ENCODE measurements at regions not wholly inside any gene's neighbourhood (a gene's known extent, or its start where the extent isn't known, plus 50 kb on each side); places are given as distances from the start of the nearest gene placed in this dataset.

DNA sequence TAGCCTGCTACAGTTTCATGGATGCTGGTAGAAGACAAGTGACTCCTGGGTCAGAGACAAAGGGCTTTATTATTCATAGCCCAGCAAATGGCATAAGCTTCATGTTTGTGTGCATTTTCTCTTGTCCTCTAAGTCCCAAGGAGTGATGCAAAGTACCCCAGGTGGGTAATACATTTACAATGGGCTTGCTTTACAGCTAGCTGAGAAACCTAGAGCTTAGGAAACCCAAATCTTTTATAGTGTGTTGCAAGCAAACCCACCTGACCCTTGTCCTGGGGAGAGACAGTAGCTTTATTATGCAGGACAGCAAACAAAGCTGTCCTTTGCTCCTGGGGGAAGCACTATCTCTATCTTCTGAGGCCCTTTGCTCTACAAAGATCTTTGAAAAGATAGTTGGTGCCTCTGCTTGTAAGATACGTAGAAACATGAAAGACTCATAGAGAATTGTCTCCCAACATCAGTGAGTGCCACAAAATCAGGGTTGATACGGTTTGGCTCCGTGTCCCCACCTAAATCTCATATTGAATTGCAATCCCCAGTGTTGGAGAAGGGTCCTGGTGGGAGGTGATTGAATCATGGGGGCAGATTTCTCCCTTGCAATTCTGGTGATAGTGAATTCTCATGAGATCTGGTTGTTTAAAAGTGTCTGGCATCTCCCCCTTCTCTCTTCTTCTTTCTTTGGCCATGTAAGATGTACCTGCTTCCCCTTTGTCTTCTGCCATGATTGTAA, 315.8 kb upstream of the USP24 start:
- TF ChIP-seq ZC3H11A (IDR thresholded peaks at IDR 0.05) (no peak), MAX (IDR thresholded peaks at IDR 0.05) (no peak), HOXA7 (CRISPR knock-in tag; IDR thresholded peaks at IDR 0.05) (no peak)
- ChIA-PET POLR2A (no interaction called here), CTCF (no interaction called here)
- FAIRE-seq, result no peak
- H3K4me2 ChIP-seq, result no peak overlapping the region
- 89% methylated on average over 3 of the region's 3 CpGs for WGBS (ENCODE audit: missing lambda C conversion rate)
- no peak overlapping the region for H3K4me3 ChIP-seq
- DNase-seq (ENCODE audit: low read depth in 1 of 2, low spot score in 1 of 2), result no peak
- no peak for ATAC-seq
- 0 out of 3 replicates have a peak, but pooled peaks cover 8% of the 10 kb centered on the region for H3K4me1 ChIP-seq
- no peaks in the 10 kb centered on the region for H3K9me3 ChIP-seq
- no peak overlapping the region for H3K27ac ChIP-seq

- 90% methylated on average over 4 of the region's 4 CpGs for WGBS (ENCODE audit: missing lambda C conversion rate)
- ATAC-seq (no peak), FAIRE-seq (no peak), DNase-seq (ENCODE audit: low read depth in 1 of 2, low spot score in 1 of 2) (no peak)
- POLR2A ChIA-PET, result no interaction called here
- TF ChIP-seq PHF8 (IDR thresholded peaks at IDR 0.05; ENCODE audit: borderline replicate concordance, low read depth), result no peak
- no peak for TF ChIP-seq NR3C1 (IDR thresholded peaks at IDR 0.05)
- TF ChIP-seq HOXB13 (CRISPR knock-in tag; IDR thresholded peaks at IDR 0.05; ENCODE audit: low read depth), result no peak
- no peak for TF ChIP-seq RNF2 (IDR thresholded peaks at IDR 0.05; ENCODE audit: borderline replicate concordance, low read depth)
- no peak for TF ChIP-seq NFE2L2 (conservative IDR thresholded peaks at IDR 0.05; ENCODE audit: low read length)
- no peak for TF ChIP-seq RFX5 (IDR thresholded peaks at IDR 0.05)
- no peak for TF ChIP-seq ZC3H11A (IDR thresholded peaks at IDR 0.05)
- no peak for TF ChIP-seq REST (IDR thresholded peaks at IDR 0.05)
- H3K27ac ChIP-seq, result no peak overlapping the region
- H3K4me3 ChIP-seq, result no peak overlapping the region
- no peaks in the 10 kb centered on the region for H3K9me3 ChIP-seq
- H3K4me1 ChIP-seq, result 0 out of 3 replicates have a peak, but pooled peaks cover 4% of the 10 kb centered on the region
- H3K4me2 ChIP-seq, result no peak overlapping the region
- CTCF ChIA-PET, result no interaction called here
Observed at GRCh38 chr1:55529017-55529416, 313.9 kb upstream of the USP24 start.

DNA sequence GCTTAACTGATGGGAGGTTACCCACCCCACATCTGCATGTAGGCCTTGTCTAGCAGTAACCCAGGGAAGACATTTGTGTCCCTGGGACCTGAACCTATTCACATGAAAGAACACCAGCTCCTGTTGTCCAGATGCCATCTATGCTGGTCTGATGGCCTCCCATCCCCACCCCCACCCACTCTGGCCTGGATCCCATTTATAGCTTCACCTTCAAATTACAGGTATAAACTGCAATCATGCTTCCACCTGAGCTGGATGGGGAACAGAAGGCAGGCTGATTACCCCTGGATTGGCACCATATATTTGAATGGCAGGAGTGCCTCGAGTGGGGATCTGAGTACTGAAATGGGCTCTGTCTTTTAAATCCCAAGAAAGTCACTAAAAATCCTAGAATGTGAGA, 312.7 kb upstream of the USP24 start:
- H3K4me1 ChIP-seq, result 0 out of 3 replicates have a peak, but pooled peaks cover 4% of the 10 kb centered on the region
- H3K9me3 ChIP-seq, result no peaks in the 10 kb centered on the region
- no peak for FAIRE-seq
- no peak for ATAC-seq
- POLR2A ChIA-PET, result no interaction called here
- no peak overlapping the region for H3K4me2 ChIP-seq
- WGBS (ENCODE audit: missing lambda C conversion rate), result 50% methylated on average over 1 of the region's 1 CpG
- CTCF ChIA-PET, result no interaction called here
- H3K4me3 ChIP-seq, result no peak overlapping the region
- H3K27ac ChIP-seq, result no peak overlapping the region
- no peak for TF ChIP-seq CHD4 (IDR thresholded peaks at IDR 0.05; ENCODE audit: borderline replicate concordance)
- no peak for TF ChIP-seq PBX3 (IDR thresholded peaks at IDR 0.05)
- no peak for TF ChIP-seq FOSL2 (IDR thresholded peaks at IDR 0.05)
- no peak for TF ChIP-seq FOSL2 (CRISPR knock-in tag; IDR thresholded peaks at IDR 0.05)
- TF ChIP-seq HEYL (CRISPR knock-in tag; IDR thresholded peaks at IDR 0.05), result no peak
- no peak for TF ChIP-seq ZC3H11A (IDR thresholded peaks at IDR 0.05)
- TF ChIP-seq REST (IDR thresholded peaks at IDR 0.05), result no peak
- no peak for TF ChIP-seq EHF (CRISPR knock-in tag; IDR thresholded peaks at IDR 0.05)
- DNase-seq (ENCODE audit: low read depth in 1 of 2, low spot score in 1 of 2), result no peak
